Calu3 (cell line): ENCODE measurements at regions not wholly inside any gene's neighbourhood (a gene's known extent, or its start where the extent isn't known, plus 50 kb on each side); places are given as distances from the start of the nearest gene placed in this dataset.

ENCODE experiments used
- BruUV-seq: library from RNA; stranded (reverse); fragments of 400-500 nt; replicated peaks from 2 replicates; lab custom pipeline; 2021; lab: Mats Ljungman, UMichigan
- CTCF ChIA-PET: fragments of 300-600 bp; sonication (Branson Sonifier 250); formaldehyde crosslinking; loops from one replicate; lab custom pipeline; 2022; ENCODE audit warnings: antibody characterized with exemption; lab: Charles Lee
- DNase-seq: peaks from one replicate; pipeline ENCODE4 v3.0.0; 2022
- H3K27ac Mint-ChIP-seq: one replicate; pipeline ENCODE4 v1.8.0; 2022; ENCODE audit warnings: mixed read lengths; ENCODE audit not compliant: unreplicated experiment
- H3K27me3 Mint-ChIP-seq: one replicate; pipeline ENCODE4 v1.8.0; 2022; ENCODE audit warnings: mixed read lengths; ENCODE audit not compliant: unreplicated experiment
- H3K36me3 Mint-ChIP-seq: one replicate; pipeline ENCODE4 v1.8.0; 2022; ENCODE audit warnings: mild to moderate bottlenecking, moderate library complexity, mixed read lengths; ENCODE audit not compliant: insufficient read depth, unreplicated experiment
- H3K4me1 Mint-ChIP-seq: one replicate; pipeline ENCODE4 v1.8.0; 2022; ENCODE audit warnings: mild to moderate bottlenecking, low read depth, mixed read lengths; ENCODE audit not compliant: unreplicated experiment
- H3K4me3 Mint-ChIP-seq: one replicate; pipeline ENCODE4 v1.8.0; 2022; ENCODE audit warnings: mild to moderate bottlenecking, low read depth, moderate library complexity, mixed read lengths; ENCODE audit not compliant: unreplicated experiment
- H3K9me3 Mint-ChIP-seq: one replicate; pipeline ENCODE4 v1.8.0; 2022; ENCODE audit warnings: low read depth, mixed read lengths; ENCODE audit not compliant: unreplicated experiment
- CTCF ChIP-seq: fragments of 200-600 bp; IDR thresholded peaks from one replicate; pipeline ENCODE4 v1.8.0; 2022; ENCODE audit warnings: antibody characterized with exemption; ENCODE audit not compliant: unreplicated experiment
- intact Hi-C: fragments of 100-400 bp; cut with micrococcal nuclease; formaldehyde crosslinking; loops from one replicate; pipeline ENCODE4 v1.10.0; 2022; ENCODE audit not compliant: unreplicated experiment

GRCh38 chr12:116639765-116640164 is 80.6 kb downstream of the MAP1LC3B2 start:
- no TSS peak for BruUV-seq

GRCh38 chr12:116638376-116638775 is 79.2 kb downstream of the MAP1LC3B2 start:
- intact Hi-C loops: no loop called here
- Mint-ChIP-seq H3K4me3 (no peak overlapping the region), H3K36me3 (no peaks in the 10 kb centered on the region), H3K4me1 (peaks cover 9% of the 10 kb centered on the region), H3K27ac (no peak overlapping the region), H3K27me3 (peaks cover 76% of the 10 kb centered on the region), H3K9me3 (no peaks in the 10 kb centered on the region)
- no peak for DNase-seq
- TF ChIP-seq CTCF: no peak
- CTCF ChIA-PET: no interaction called here
- no TSS peak for BruUV-seq

More at GRCh38 chr12:116639765-116640164, 80.6 kb downstream of the MAP1LC3B2 start:
- Mint-ChIP-seq H3K4me3 (no peak overlapping the region), H3K4me1 (peaks cover 9% of the 10 kb centered on the region), H3K27me3 (peaks cover 76% of the 10 kb centered on the region), H3K27ac (no peak overlapping the region), H3K9me3 (no peaks in the 10 kb centered on the region), H3K36me3 (no peaks in the 10 kb centered on the region)
- TF ChIP-seq CTCF: no peak
- CTCF ChIA-PET: no interaction called here
- intact Hi-C loops: no loop called here
- no peak for DNase-seq

GRCh38 chr12:116637589-116638150 is 78.5 kb downstream of the MAP1LC3B2 start:
- Mint-ChIP-seq H3K36me3 (no peaks in the 10 kb centered on the region), H3K27ac (no peak overlapping the region), H3K4me3 (no peak overlapping the region), H3K9me3 (no peaks in the 10 kb centered on the region), H3K27me3 (peaks cover 76% of the 10 kb centered on the region), H3K4me1 (peaks cover 9% of the 10 kb centered on the region)
- BruUV-seq: no TSS peak
- no peak for TF ChIP-seq CTCF
- intact Hi-C loops: no loop called here
- DNase-seq: no peak
- CTCF ChIA-PET: no interaction called here

- H3K27me3 Mint-ChIP-seq: peaks cover 77% of the 10 kb centered on the region
- no peak overlapping the region for H3K4me3 Mint-ChIP-seq
- no peak for TF ChIP-seq CTCF
- CTCF ChIA-PET: no interaction called here
- H3K27ac Mint-ChIP-seq: no peak overlapping the region
- intact Hi-C loops: no loop called here
- H3K4me1 Mint-ChIP-seq: peaks cover 9% of the 10 kb centered on the region
- no peaks in the 10 kb centered on the region for H3K9me3 Mint-ChIP-seq
- no TSS peak for BruUV-seq
- DNase-seq: no peak
- no peaks in the 10 kb centered on the region for H3K36me3 Mint-ChIP-seq
Measured at GRCh38 chr12:116636608-116637519, 77.7 kb downstream of the MAP1LC3B2 start.
